CD8-positive, alpha-beta memory T cell (primary cell): ENCODE measurements at regions not wholly inside any gene's neighbourhood (a gene's known extent, or its start where the extent isn't known, plus 50 kb on each side); places are given as distances from the start of the nearest gene placed in this dataset.

Source experiments
- CTCF ChIA-PET: fragments of 350-600 bp; sonication (Branson Sonifier 250); formaldehyde crosslinking; loops from one replicate; lab custom pipeline; 2021; ENCODE audit warnings: antibody characterized with exemption; lab: Charles Lee
- POLR2A ChIA-PET: fragments of 350-600 bp; sonication (Branson Sonifier 250); formaldehyde crosslinking; loops from one replicate; lab custom pipeline; 2021; ENCODE audit warnings: antibody characterized with exemption; lab: Charles Lee
- DNase-seq, 5 donors: peaks; one replicate each; pipeline versions ENCODE4 v3.0.0 to v3.0.0-alpha.2; 2020 to 2022; ENCODE audit warnings: mixed read lengths in 1 of 5
- H3K27ac ChIP-seq: one replicate; pipeline ENCODE4 v1.7.0; 2013; ENCODE audit warnings: low read depth, mild to moderate bottlenecking, low read length, moderate library complexity
- H3K27me3 ChIP-seq: 2 replicates; pipeline ENCODE4 v1.7.0; 2013; ENCODE audit warnings: low read length, mild to moderate bottlenecking; ENCODE audit not compliant: insufficient read depth, poor library complexity, severe bottlenecking
- H3K36me3 ChIP-seq: 2 replicates; pipeline ENCODE4 v1.7.0; 2013; ENCODE audit warnings: mild to moderate bottlenecking, low read length, moderate library complexity; ENCODE audit not compliant: insufficient read depth
- H3K4me1 ChIP-seq: 2 replicates; pipeline ENCODE4 v1.7.0; 2013; ENCODE audit warnings: mild to moderate bottlenecking, low read length, moderate library complexity; ENCODE audit not compliant: insufficient read depth
- H3K4me3 ChIP-seq: 2 replicates; pipeline ENCODE4 v1.7.0; 2013; ENCODE audit warnings: mild to moderate bottlenecking, low read length
- H3K9me3 ChIP-seq: 2 replicates; pipeline ENCODE4 v1.7.0; 2013; ENCODE audit warnings: mild to moderate bottlenecking, low read length
- H3K27ac Mint-ChIP-seq, 8 donors: one replicate each; pipeline ENCODE4 v1.8.0; 2020 to 2021; ENCODE audit warnings: mixed read lengths in 8 of 8, mild to moderate bottlenecking in 6 of 8, inconsistent platforms in 3 of 8, moderate library complexity in 3 of 8
- H3K27me3 Mint-ChIP-seq, 2 donors: one replicate each; pipeline ENCODE4 v1.8.0; 2020 to 2021; ENCODE audit warnings: mixed read lengths in 2 of 2, mild to moderate bottlenecking in 1 of 2, moderate library complexity in 1 of 2
- H3K36me3 Mint-ChIP-seq, 3 donors: one replicate each; pipeline ENCODE4 v1.8.0; 2020 to 2021; ENCODE audit warnings: mixed read lengths in 3 of 3, inconsistent platforms in 1 of 3, mild to moderate bottlenecking in 1 of 3
- H3K4me1 Mint-ChIP-seq, 3 donors: one replicate each; pipeline ENCODE4 v1.8.0; 2020 to 2021; ENCODE audit warnings: mixed read lengths in 3 of 3, inconsistent platforms in 1 of 3, mild to moderate bottlenecking in 1 of 3
- H3K4me3 Mint-ChIP-seq, 7 donors: one replicate each; pipeline ENCODE4 v1.8.0; 2020 to 2021; ENCODE audit warnings: mixed read lengths in 7 of 7, mild to moderate bottlenecking in 6 of 7, moderate library complexity in 4 of 7, inconsistent platforms in 2 of 7
- H3K9me3 Mint-ChIP-seq, 5 donors: one replicate each; pipeline ENCODE4 v1.8.0; 2020 to 2022; ENCODE audit warnings: mixed read lengths in 5 of 5, mild to moderate bottlenecking in 3 of 5, moderate library complexity in 2 of 5, inconsistent platforms in 1 of 5

DNA sequence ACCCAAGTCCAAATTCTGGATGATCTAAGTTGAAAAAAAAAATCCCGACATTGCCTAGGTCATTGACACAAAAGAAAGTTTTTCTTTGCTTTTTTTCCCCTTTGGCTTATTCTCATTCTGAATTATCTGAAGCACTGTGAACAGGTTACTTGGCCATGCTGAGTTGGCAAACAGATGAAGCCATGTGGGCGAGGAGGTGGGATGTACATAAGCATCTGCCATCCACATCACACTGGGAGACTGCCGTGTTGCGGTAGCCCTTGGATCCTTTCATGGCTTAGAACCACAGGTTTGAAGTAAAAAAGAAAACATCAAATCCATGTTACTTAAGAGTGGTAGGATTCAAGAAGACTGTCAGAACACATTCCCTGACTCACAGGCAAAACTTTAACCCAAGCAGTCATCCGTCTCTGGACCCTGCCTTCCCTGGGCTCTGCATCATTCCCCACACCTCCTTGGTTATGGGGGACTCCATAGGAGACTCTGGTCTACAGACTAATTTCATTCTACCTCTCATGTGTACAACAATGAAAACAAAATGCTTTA lies 242.5 kb upstream of the SERP2 start:
- DNase-seq = no peak
- H3K27ac ChIP-seq = no peak overlapping the region
- H3K27me3 ChIP-seq = peaks cover 3% of the 10 kb centered on the region
- H3K4me3 ChIP-seq = no peak overlapping the region
- no peaks in the 10 kb centered on the region for H3K9me3 ChIP-seq
- Mint-ChIP-seq H3K27me3 (peaks cover 9 to 32% of the 10 kb centered on the region in 2 donors), H3K4me3 (no peak overlapping the region), H3K4me1 (no peaks in the 10 kb centered on the region), H3K36me3 (no peaks in the 10 kb centered on the region), H3K9me3 (no peaks in the 10 kb centered on the region), H3K27ac (no peak overlapping the region)
- no peaks in the 10 kb centered on the region for H3K4me1 ChIP-seq
- ChIA-PET POLR2A (no interaction called here), CTCF (no interaction called here)
- no peaks in the 10 kb centered on the region for H3K36me3 ChIP-seq

DNA sequence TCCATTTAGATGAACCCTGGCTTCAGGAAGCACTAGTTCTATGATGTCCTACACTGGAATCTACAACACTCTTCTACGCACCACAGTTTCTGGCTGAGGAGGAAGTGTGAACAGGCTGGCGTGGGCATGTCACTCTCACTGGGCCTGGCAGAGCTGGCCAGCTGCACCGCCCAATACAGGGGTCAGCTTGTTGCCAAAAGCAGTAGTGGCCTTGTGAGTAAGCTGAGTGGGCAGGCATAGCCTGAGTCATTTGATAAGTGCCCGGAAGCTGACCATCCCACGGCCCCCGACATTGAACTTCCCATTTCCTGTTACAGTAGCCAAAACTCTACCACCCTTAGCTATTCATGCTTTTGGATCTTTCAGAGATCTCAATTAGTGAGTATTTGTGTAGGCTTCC lies 240.9 kb upstream of the SERP2 start:
- DNase-seq = no peak
- Histone ChIP-seq H3K36me3 (no peaks in the 10 kb centered on the region), H3K27me3 (peaks cover 3% of the 10 kb centered on the region), H3K9me3 (no peaks in the 10 kb centered on the region), H3K4me1 (no peaks in the 10 kb centered on the region), H3K4me3 (no peak overlapping the region), H3K27ac (no peak overlapping the region)
- Mint-ChIP-seq H3K4me3 (no peak overlapping the region), H3K27me3 (peaks cover 9 to 40% of the 10 kb centered on the region in 2 donors), H3K9me3 (no peaks in the 10 kb centered on the region), H3K27ac (peak overlapping the region in 1 of 8 donors; percentile 32), H3K36me3 (no peaks in the 10 kb centered on the region), H3K4me1 (no peaks in the 10 kb centered on the region)
- ChIA-PET POLR2A (no interaction called here), CTCF (interaction anchor here (1.1 kb wide), 1 partner anchor 837 kb away, joined by 3 read pairs; no protein-coding TSS in a partner anchor)

DNA sequence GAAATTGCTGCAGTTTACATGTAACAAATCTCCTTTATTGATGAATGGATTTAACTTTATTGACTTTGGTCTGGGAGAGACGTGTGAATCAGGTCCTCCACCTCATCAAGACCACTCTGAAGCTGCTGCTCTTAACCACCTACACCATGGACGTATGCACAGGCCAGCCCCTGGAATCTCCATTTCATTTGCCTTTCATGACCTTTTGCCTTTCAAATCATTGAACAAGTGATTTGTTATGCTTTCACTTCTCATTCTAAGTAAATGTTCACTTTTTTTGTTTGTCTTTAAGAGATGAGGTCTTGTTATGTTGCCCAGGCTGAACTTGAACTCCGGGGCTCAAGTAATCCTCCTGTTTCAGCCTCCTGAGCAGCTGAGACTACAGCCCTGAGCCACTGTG lies 240.0 kb upstream of the SERP2 start:
- ChIA-PET CTCF (no interaction called here), POLR2A (no interaction called here)
- no peaks in the 10 kb centered on the region for H3K9me3 Mint-ChIP-seq
- no peak overlapping the region for H3K27ac Mint-ChIP-seq
- H3K9me3 ChIP-seq = no peaks in the 10 kb centered on the region
- H3K4me1 ChIP-seq = no peaks in the 10 kb centered on the region
- no peaks in the 10 kb centered on the region for H3K36me3 ChIP-seq
- H3K27ac ChIP-seq = no peak overlapping the region
- no peak overlapping the region for H3K4me3 Mint-ChIP-seq
- H3K4me1 Mint-ChIP-seq = no peaks in the 10 kb centered on the region
- DNase-seq = no peak
- H3K27me3 Mint-ChIP-seq = peaks cover 9 to 32% of the 10 kb centered on the region in 2 donors
- H3K27me3 ChIP-seq = peaks cover 3% of the 10 kb centered on the region
- no peaks in the 10 kb centered on the region for H3K36me3 Mint-ChIP-seq
- H3K4me3 ChIP-seq = no peak overlapping the region

DNA sequence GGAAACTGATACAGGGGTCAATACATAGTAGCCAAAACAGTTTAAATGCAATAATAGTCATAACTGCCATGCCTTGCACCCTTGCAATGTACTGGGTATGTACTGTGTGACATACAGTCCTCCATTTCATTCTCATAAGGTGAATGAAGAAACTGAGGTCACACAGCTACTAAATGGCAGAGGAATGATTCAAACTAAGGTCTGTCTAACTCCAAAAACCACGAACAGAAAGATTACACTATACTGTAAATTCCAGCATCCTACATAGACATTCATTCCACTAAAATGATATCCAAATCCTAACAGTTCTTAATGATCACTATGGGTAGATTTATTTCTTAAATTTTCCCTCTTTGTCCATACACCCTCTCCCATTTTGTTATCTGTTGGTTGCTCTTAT lies 238.1 kb upstream of the SERP2 start:
- Mint-ChIP-seq H3K9me3 (no peaks in the 10 kb centered on the region), H3K27me3 (peaks cover 10 to 23% of the 10 kb centered on the region in 2 donors), H3K27ac (no peak overlapping the region), H3K36me3 (no peaks in the 10 kb centered on the region), H3K4me1 (no peaks in the 10 kb centered on the region), H3K4me3 (no peak overlapping the region)
- Histone ChIP-seq H3K4me3 (no peak overlapping the region), H3K9me3 (no peaks in the 10 kb centered on the region), H3K4me1 (no peaks in the 10 kb centered on the region), H3K27me3 (no peaks in the 10 kb centered on the region), H3K27ac (no peak overlapping the region), H3K36me3 (no peaks in the 10 kb centered on the region)
- CTCF ChIA-PET = no interaction called here
- POLR2A ChIA-PET = no interaction called here
- no peak for DNase-seq

DNA sequence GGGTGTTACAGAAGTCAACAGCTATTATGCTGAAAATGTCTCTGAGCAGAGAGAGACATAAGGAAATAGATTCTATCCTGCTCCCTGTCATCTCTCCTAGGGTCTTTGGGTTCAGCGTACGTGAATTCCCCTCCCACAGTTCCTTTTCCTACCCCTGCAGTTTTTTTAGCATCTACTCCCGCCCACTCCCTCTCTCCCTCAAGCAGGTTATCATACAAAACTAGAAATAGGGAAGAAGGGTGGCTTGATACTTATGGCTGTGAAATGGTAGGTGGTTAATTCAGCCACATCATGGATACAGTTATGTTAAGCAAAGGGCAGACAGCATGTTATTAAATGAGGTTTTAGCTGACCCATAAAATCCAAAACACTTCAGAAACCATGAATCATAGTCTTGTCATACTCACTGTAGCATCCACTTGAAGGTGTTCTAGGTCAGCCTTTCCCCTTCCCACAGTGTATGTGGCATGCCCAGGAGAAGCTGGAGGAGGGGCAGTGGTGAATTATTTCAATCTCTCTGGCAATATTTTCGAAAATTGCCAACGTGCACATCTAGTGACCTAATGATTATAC lies 236.8 kb upstream of the SERP2 start:
- Mint-ChIP-seq H3K27me3 (peaks cover 8 to 11% of the 10 kb centered on the region in 2 donors), H3K4me1 (peaks cover 7 to 9% (median 9%) of the 10 kb centered on the region in 3 donors), H3K9me3 (no peaks in the 10 kb centered on the region), H3K36me3 (no peaks in the 10 kb centered on the region), H3K4me3 (no peak overlapping the region), H3K27ac (no peak overlapping the region)
- peaks cover 8% of the 10 kb centered on the region for H3K4me1 ChIP-seq
- CTCF ChIA-PET = no interaction called here
- H3K27me3 ChIP-seq = no peaks in the 10 kb centered on the region
- POLR2A ChIA-PET = no interaction called here
- DNase-seq = no peak
- no peak overlapping the region for H3K4me3 ChIP-seq
- H3K9me3 ChIP-seq = no peaks in the 10 kb centered on the region
- H3K27ac ChIP-seq = no peak overlapping the region
- H3K36me3 ChIP-seq = no peaks in the 10 kb centered on the region

DNA sequence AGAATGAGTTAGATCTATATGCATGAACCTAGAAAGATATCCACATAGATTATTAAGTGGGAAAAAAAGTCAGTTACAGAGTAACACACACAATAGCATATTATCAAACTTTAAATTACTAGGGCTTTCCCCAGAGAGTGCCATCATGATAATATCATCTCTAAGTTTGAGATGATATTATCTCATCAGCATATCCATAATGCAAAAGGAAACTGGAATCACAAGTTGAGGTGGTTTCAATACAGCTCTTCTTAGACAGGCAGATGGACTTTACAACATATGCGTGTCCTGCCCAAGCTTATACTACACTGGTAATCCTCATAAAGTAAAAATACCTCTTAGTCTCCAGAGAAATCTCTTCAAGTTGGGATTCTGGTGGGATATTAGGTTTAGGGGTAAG lies 236.2 kb upstream of the SERP2 start:
- no peak for DNase-seq
- Histone ChIP-seq H3K4me1 (peaks cover 11% of the 10 kb centered on the region), H3K36me3 (no peaks in the 10 kb centered on the region), H3K4me3 (no peak overlapping the region), H3K27me3 (no peaks in the 10 kb centered on the region), H3K9me3 (no peaks in the 10 kb centered on the region), H3K27ac (no peak overlapping the region)
- Mint-ChIP-seq H3K4me1 (peaks cover 10 to 13% (median 13%) of the 10 kb centered on the region in 3 donors), H3K4me3 (no peak overlapping the region), H3K27ac (no peak overlapping the region), H3K9me3 (no peaks in the 10 kb centered on the region), H3K36me3 (peaks cover 0 to 2% (median 0%) of the 10 kb centered on the region in 3 donors), H3K27me3 (peaks cover 7 to 8% of the 10 kb centered on the region in 2 donors)
- ChIA-PET POLR2A (no interaction called here), CTCF (interaction anchor here (0.5 to 0.7 kb wide), 2 partner anchors 75 to 108 kb away, joined by 3 read pairs; no protein-coding TSS in a partner anchor)

DNA sequence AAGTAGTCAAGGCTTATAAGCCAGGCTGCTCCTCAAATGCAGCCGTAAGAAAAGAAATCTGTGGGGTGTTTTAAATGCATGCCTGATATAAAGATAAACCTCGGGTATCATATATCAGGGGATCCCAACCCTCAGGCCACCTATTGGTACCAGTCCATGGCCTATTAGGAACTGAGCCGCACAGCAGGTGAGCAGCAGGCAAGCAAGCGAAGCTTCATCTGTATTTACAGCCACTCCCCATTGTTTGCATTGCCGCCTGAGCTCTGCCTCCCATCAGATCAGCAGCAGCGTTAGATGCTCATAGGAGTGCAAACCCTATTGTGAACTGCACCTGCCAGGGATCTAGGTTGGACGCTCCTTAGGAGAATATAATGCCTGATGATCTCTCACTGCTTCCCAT lies 233.5 kb upstream of the SERP2 start:
- POLR2A ChIA-PET = no interaction called here
- Mint-ChIP-seq H3K36me3 (peaks cover 0 to 2% (median 0%) of the 10 kb centered on the region in 3 donors), H3K9me3 (no peaks in the 10 kb centered on the region), H3K27ac (peak overlapping the region in 1 of 8 donors; percentile 21), H3K4me1 (peaks cover 13 to 18% (median 17%) of the 10 kb centered on the region in 3 donors), H3K27me3 (peaks cover 4 to 8% of the 10 kb centered on the region in 2 donors), H3K4me3 (peak overlapping the region in 1 of 7 donors; percentile 33)
- no peak for DNase-seq
- H3K9me3 ChIP-seq = no peaks in the 10 kb centered on the region
- CTCF ChIA-PET = interaction anchor here (0.9 to 2.0 kb wide), 3 partner anchors 23 to 297 kb away, joined by 3 to 6 read pairs (median 3); no protein-coding TSS in a partner anchor
- no peak overlapping the region for H3K27ac ChIP-seq
- no peak overlapping the region for H3K4me3 ChIP-seq
- H3K27me3 ChIP-seq = no peaks in the 10 kb centered on the region
- no peaks in the 10 kb centered on the region for H3K36me3 ChIP-seq
- peaks cover 13% of the 10 kb centered on the region for H3K4me1 ChIP-seq

DNA sequence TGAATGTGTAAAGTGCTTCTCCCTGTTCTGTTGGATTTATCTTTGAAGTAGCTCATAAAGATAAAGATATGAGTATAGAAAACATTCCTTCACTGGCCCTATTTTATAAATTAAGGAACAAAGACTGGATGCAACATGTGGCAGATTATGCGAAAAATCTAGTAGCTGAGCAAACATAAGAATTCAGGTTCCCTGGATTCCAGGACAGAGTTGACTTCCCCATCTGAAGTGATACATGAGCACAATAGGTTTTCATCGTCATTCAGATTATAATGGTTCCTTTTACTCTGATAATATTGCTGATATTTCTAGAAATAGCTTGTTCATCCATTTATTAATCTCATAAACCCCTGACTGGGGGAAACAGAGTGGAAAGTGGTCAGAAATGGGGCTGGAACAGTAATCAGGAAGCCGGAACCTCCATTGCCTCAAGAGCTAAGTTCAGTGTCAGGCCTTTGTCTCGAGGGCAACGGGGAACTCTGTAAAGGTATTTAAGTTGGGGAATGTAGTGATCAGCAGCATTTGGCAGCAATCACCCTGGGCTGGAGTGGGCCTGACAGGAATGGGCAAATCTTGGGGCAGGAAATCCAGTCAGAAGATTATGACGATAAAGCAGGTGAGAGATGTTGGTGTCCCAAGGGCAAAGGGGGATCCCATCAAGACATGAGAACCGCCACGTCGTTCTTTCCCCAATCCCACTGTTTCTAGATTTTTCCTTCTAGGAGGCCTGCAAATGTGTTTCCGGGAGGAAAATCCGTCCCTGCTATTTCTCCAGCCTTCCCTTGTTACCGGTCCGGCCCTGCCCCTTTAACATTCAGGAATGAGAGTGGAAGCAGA lies 232.5 kb upstream of the SERP2 start:
- H3K4me3 Mint-ChIP-seq = peak overlapping the region; percentile 83 to 95 (median 90)
- peaks cover 2 to 8% of the 10 kb centered on the region in 2 donors for H3K27me3 Mint-ChIP-seq
- H3K9me3 ChIP-seq = no peaks in the 10 kb centered on the region
- peak overlapping the region; percentile 81 for H3K27ac ChIP-seq
- H3K4me1 Mint-ChIP-seq = peaks cover 13 to 18% (median 17%) of the 10 kb centered on the region in 3 donors
- CTCF ChIA-PET = interaction anchor here (0.9 to 2.0 kb wide), 4 partner anchors 11 to 297 kb away, joined by 3 to 6 read pairs (median 3); no protein-coding TSS in a partner anchor
- H3K27ac Mint-ChIP-seq = peak overlapping the region; percentile 64 to 97 (median 87)
- H3K36me3 Mint-ChIP-seq = peaks cover 0 to 2% (median 0%) of the 10 kb centered on the region in 3 donors
- H3K9me3 Mint-ChIP-seq = no peaks in the 10 kb centered on the region
- H3K4me3 ChIP-seq = peak overlapping the region; percentile 69
- H3K36me3 ChIP-seq = no peaks in the 10 kb centered on the region
- POLR2A ChIA-PET = interaction anchor here (0.6 to 0.7 kb wide), 2 partner anchors 22 to 58 kb away, joined by 3 to 6 read pairs; no protein-coding TSS in a partner anchor
- DNase-seq = peak in 2 of 5 donors; percentile 2 to 7
- peaks cover 13% of the 10 kb centered on the region for H3K4me1 ChIP-seq
- H3K27me3 ChIP-seq = no peaks in the 10 kb centered on the region
